ENCODE measurements at regions not wholly inside any gene's neighbourhood (a gene's known extent, or its start where the extent isn't known, plus 50 kb on each side); places are given as distances from the start of the nearest gene placed in this dataset.

DNA sequence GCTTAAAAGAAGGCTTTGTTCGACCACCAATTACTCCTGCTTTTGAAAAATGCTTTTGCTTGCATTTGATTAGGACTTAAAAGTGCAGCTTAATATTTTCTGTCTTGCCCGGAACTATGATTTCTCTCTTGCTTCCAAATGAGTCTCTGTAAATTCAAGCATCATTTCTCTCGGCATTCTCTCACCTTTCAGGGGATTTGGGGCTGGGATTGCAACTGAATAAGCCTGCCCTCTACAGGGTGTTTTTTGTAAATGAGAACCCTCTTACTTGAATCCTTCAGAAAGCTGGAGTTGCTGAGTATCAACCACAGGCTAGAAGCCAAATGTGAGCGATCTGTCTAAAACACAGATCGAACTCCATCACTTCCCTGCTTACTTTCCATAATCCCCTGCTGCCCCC lies 234.6 kb downstream of the TMEM114 start:
- Histone ChIP-seq H2AK5ac (ENCODE audit: low read depth, low read length) (no peak overlapping the region), H3K4ac (replicated peaks; ENCODE audit: insufficient read length, low read depth, low read length) (no peak overlapping the region), H2BK15ac (ENCODE audit: low read length) (no peak overlapping the region), H2BK20ac (ENCODE audit: low read length) (no peak overlapping the region), H3K79me2 (ENCODE audit: control insufficient read depth in 1 of 2, insufficient read depth in 2 of 2, low read length in 2 of 2) (no peaks in the 10 kb centered on the region), H4K5ac (ENCODE audit: insufficient read length, low read depth, low read length) (no peak overlapping the region), H3K9me3 (ENCODE audit: insufficient read depth in 2 of 2, low read depth in 1 of 2, low read length in 1 of 2) (no peaks in the 10 kb centered on the region), H3K27me3 (replicated peaks in 1 of 4; ENCODE audit: control insufficient read depth in 3 of 4, extremely low read depth in 1 of 4, insufficient read depth in 3 of 4, low read length in 3 of 4) (no peaks in the 10 kb centered on the region), H3K27ac (ENCODE audit: low read depth, low read length) (no peak overlapping the region), H3K4me1 (replicated peaks in 1 of 4; ENCODE audit: control insufficient read depth in 3 of 4, insufficient read depth in 4 of 4, low read length in 3 of 4) (no peaks in the 10 kb centered on the region), H3K4me3 (ENCODE audit: extremely low read depth in 1 of 4, insufficient read depth in 2 of 4, low read depth in 3 of 4, low read length in 4 of 4) (no peak overlapping the region), H4K91ac (replicated peaks; ENCODE audit: insufficient read length, low read length) (no peak overlapping the region), H4K8ac (ENCODE audit: extremely low read depth, insufficient read depth, low read length) (no peak overlapping the region), H3K79me1 (ENCODE audit: low read depth, low read length) (no peaks in the 10 kb centered on the region), H3K23me2 (ENCODE audit: low read depth, low read length) (0 out of 2 replicates have a peak, but pooled peaks cover 2% of the 10 kb centered on the region), H3K9ac (replicated peaks in 1 of 4; ENCODE audit: extremely low read depth in 1 of 4, low read depth in 3 of 4, low read length in 3 of 4) (no peak overlapping the region), H2AFZ (ENCODE audit: low read length) (0 out of 2 replicates have a peak overlapping the region, but pooled peaks have one; percentile 16), H2BK120ac (replicated peaks; ENCODE audit: low read depth, low read length) (no peak overlapping the region), H2BK5ac (ENCODE audit: low read depth, low read length) (no peak overlapping the region), H3K18ac (ENCODE audit: extremely low read depth, low read length) (no peak overlapping the region), H4K20me1 (replicated peaks in 1 of 2; ENCODE audit: control insufficient read depth in 1 of 2, insufficient read depth in 2 of 2, low read length in 2 of 2) (peaks cover 0 to 4% of the 10 kb centered on the region in 2 experiments), H3K23ac (ENCODE audit: insufficient read length) (no peak overlapping the region), H2BK12ac (ENCODE audit: low read depth, low read length) (no peak overlapping the region), H3K14ac (ENCODE audit: insufficient read length) (no peak overlapping the region), H3K4me2 (ENCODE audit: insufficient read depth in 1 of 2, low read depth in 2 of 2, low read length in 2 of 2) (no peak overlapping the region), H3K36me3 (ENCODE audit: control insufficient read depth in 2 of 4, insufficient read depth in 4 of 4, low read length in 3 of 4) (no peaks in the 10 kb centered on the region), H3K56ac (replicated peaks; ENCODE audit: insufficient read length, low read depth, low read length) (no peak overlapping the region)
- WGBS, 2 experiments (ENCODE audit: extremely low coverage in 1 of 2, insufficient coverage in 1 of 2, insufficient read length in 1 of 2, insufficient replicate concordance in 2 of 2, low coverage in 1 of 2, low lambda C conversion rate in 2 of 2, missing lambda C conversion rate in 1 of 2) = 73% methylated on average over 5 of the region's 5 CpGs; no CpG with 5 or more reads in 1 of the 2 experiments
- no peak for TF ChIP-seq YY1 (IDR thresholded peaks at IDR 0.05; ENCODE audit: low read depth, low read length)
- peak; percentile 66 to 75 for TF ChIP-seq RAD21 (IDR thresholded peaks at IDR 0.05 in 1 of 2, conservative IDR thresholded peaks at IDR 0.05 in 1 of 2; ENCODE audit: low read depth in 2 of 2, low read length in 2 of 2)
- TF ChIP-seq HDAC2 (IDR thresholded peaks at IDR 0.05; ENCODE audit: borderline replicate concordance in 1 of 2, low read depth in 2 of 2, low read length in 2 of 2) = no peak
- TF ChIP-seq, protein P1, sequence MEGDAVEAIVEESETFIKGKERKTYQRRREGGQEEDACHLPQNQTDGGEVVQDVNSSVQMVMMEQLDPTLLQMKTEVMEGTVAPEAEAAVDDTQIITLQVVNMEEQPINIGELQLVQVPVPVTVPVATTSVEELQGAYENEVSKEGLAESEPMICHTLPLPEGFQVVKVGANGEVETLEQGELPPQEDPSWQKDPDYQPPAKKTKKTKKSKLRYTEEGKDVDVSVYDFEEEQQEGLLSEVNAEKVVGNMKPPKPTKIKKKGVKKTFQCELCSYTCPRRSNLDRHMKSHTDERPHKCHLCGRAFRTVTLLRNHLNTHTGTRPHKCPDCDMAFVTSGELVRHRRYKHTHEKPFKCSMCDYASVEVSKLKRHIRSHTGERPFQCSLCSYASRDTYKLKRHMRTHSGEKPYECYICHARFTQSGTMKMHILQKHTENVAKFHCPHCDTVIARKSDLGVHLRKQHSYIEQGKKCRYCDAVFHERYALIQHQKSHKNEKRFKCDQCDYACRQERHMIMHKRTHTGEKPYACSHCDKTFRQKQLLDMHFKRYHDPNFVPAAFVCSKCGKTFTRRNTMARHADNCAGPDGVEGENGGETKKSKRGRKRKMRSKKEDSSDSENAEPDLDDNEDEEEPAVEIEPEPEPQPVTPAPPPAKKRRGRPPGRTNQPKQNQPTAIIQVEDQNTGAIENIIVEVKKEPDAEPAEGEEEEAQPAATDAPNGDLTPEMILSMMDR (IDR thresholded peaks at IDR 0.05; ENCODE audit: control extremely low read depth in 1 of 3, insufficient read depth in 1 of 3, low read depth in 1 of 3, low read length in 3 of 3) = peak in 2 of 3 experiments; percentile 53 to 56; a peak in 2 of 4 replicates
- ChIA-PET CTCF (ENCODE audit: partially characterized antibody) (interaction anchor here (0.6 to 1.8 kb wide), 17 partner anchors 8 to 736 kb away, joined by 3 to 11 read pairs (median 3); no protein-coding TSS in a partner anchor), POLR2A (ENCODE audit: partially characterized antibody) (no interaction called here)
- no peak for DNase-seq (ENCODE audit: low read depth in 1 of 2, low spot score in 2 of 2)
- FAIRE-seq = peak; percentile 69
